ENCODE measurements at regions not wholly inside any gene's neighbourhood (a gene's known extent, or its start where the extent isn't known, plus 50 kb on each side); places are given as distances from the start of the nearest gene placed in this dataset.

DNA sequence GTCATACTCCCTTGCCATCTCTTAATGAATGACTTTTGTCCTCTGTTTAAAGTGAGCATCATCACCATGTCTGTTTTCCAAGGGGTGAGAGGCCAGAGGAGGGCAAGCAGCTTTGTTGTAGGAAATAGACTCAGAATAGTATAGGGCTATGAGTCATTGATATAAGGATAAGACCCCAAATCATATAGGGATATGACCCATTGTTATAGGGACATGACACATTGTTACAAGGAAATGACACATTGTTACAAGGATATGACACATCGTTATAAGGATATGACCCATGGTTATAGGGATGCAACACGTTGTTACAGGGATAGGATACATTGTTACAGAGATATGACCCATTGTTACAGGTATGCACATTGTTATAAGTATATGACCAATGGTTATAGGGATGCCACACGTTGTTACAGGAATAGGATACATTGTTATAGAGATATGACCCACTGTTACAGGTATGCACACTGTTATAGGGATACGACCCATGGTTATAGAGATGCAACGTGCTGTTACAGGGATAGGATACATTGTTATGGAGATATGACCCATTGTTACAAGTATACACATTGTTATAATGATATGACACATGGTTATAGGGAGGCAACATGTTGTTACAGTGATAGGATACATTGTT is 311.1 kb upstream of the ADARB2 start:
- ATAC-seq (ENCODE audit: low read depth) (no peak), DNase-seq (no peak)
- no peak overlapping the region for H3K27ac Mint-ChIP-seq
- TF ChIP-seq EZH2 (IDR thresholded peaks at IDR 0.05; ENCODE audit: borderline replicate concordance, insufficient read depth, low read depth, low read length, poor library complexity, severe bottlenecking) = no peak
- TF ChIP-seq, protein P1, sequence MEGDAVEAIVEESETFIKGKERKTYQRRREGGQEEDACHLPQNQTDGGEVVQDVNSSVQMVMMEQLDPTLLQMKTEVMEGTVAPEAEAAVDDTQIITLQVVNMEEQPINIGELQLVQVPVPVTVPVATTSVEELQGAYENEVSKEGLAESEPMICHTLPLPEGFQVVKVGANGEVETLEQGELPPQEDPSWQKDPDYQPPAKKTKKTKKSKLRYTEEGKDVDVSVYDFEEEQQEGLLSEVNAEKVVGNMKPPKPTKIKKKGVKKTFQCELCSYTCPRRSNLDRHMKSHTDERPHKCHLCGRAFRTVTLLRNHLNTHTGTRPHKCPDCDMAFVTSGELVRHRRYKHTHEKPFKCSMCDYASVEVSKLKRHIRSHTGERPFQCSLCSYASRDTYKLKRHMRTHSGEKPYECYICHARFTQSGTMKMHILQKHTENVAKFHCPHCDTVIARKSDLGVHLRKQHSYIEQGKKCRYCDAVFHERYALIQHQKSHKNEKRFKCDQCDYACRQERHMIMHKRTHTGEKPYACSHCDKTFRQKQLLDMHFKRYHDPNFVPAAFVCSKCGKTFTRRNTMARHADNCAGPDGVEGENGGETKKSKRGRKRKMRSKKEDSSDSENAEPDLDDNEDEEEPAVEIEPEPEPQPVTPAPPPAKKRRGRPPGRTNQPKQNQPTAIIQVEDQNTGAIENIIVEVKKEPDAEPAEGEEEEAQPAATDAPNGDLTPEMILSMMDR (IDR thresholded peaks at IDR 0.05) = no peak
- H3K27me3 ChIP-seq (replicated peaks in 1 of 4; ENCODE audit: control extremely low read depth in 1 of 4, control insufficient read depth in 3 of 4, insufficient read depth in 4 of 4, low read length in 3 of 4) = no peaks in the 10 kb centered on the region
- H3K9ac ChIP-seq (ENCODE audit: low read length) = no peak overlapping the region
- WGBS (ENCODE audit: insufficient coverage) = 70% methylated on average over 2 of the region's 5 CpGs
- peaks cover 4% of the 10 kb centered on the region for H3K27me3 Mint-ChIP-seq
- ChIA-PET POLR2A (no interaction called here), CTCF (no interaction called here)
- no peaks in the 10 kb centered on the region for H3K4me1 Mint-ChIP-seq
- no peak overlapping the region for H3K4me3 Mint-ChIP-seq
- no peak overlapping the region for H3K4me2 ChIP-seq (replicated peaks; ENCODE audit: low read depth, low read length, poor library complexity, severe bottlenecking)
- no peaks in the 10 kb centered on the region for H3K9me3 Mint-ChIP-seq (ENCODE audit: insufficient read depth)
- no peaks in the 10 kb centered on the region for H3K79me2 ChIP-seq (ENCODE audit: control insufficient read depth, insufficient read depth, low read length)
- no peak overlapping the region for H2AFZ ChIP-seq (ENCODE audit: insufficient read depth, low read depth, low read length, poor library complexity, severe bottlenecking)
- no peak overlapping the region for H3K27ac ChIP-seq (ENCODE audit: low read length in 2 of 2)
- H3K36me3 ChIP-seq (replicated peaks in 1 of 2; ENCODE audit: control extremely low read depth in 1 of 2, control insufficient read depth in 1 of 2, extremely low read depth in 1 of 2, insufficient read depth in 2 of 2, low read length in 1 of 2) = no peaks in the 10 kb centered on the region
- no peaks in the 10 kb centered on the region for H3K4me1 ChIP-seq (ENCODE audit: control insufficient read depth in 2 of 2, insufficient read depth in 2 of 2, low read length in 2 of 2)
- peaks cover 0 to 4% (median 1%) of the 10 kb centered on the region in 3 donors for H3K9me3 ChIP-seq (ENCODE audit: control extremely low read depth in 1 of 3, control insufficient read depth in 2 of 3, insufficient read depth in 1 of 3, low read length in 2 of 3)
- no peaks in the 10 kb centered on the region for H4K20me1 ChIP-seq (ENCODE audit: control insufficient read depth, insufficient read depth, low read length, poor library complexity, severe bottlenecking)
- intact Hi-C loops (cut with micrococcal nuclease) = no loop called here
- H3K4me3 ChIP-seq (ENCODE audit: control extremely low read depth in 1 of 5, extremely low read depth in 1 of 5, insufficient read depth in 1 of 5, low read depth in 2 of 5, low read length in 4 of 5) = no peak overlapping the region

DNA sequence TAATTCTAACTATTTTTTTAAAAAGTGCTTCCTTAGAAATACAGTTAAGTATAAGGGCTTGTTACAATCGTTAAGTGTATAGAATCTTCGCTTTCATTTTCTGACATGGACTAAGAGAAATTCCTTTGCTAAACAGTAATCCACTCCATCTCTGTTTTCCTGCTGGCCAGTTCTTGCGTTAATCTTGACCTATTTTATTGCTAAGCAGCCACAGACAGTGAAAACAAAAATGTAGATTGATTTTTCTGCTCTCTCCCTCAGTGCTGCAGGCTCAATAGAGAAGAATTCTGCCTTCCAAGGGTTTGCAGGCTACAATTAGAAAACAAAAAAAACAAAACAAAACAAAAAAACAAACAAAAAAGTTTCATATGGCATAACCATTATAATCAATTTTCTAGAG is 310.4 kb upstream of the ADARB2 start:
- no peaks in the 10 kb centered on the region for H3K27me3 Mint-ChIP-seq
- no peak overlapping the region for H3K4me3 ChIP-seq (ENCODE audit: control extremely low read depth in 1 of 5, extremely low read depth in 1 of 5, insufficient read depth in 1 of 5, low read depth in 2 of 5, low read length in 4 of 5)
- ATAC-seq (ENCODE audit: low read depth) (no peak), DNase-seq (no peak)
- H3K27ac Mint-ChIP-seq = no peak overlapping the region
- no peak overlapping the region for H3K27ac ChIP-seq (ENCODE audit: low read length in 2 of 2)
- ChIA-PET CTCF (no interaction called here), POLR2A (no interaction called here)
- H3K36me3 ChIP-seq (replicated peaks in 1 of 2; ENCODE audit: control extremely low read depth in 1 of 2, control insufficient read depth in 1 of 2, extremely low read depth in 1 of 2, insufficient read depth in 2 of 2, low read length in 1 of 2) = no peaks in the 10 kb centered on the region
- H3K4me1 Mint-ChIP-seq = no peaks in the 10 kb centered on the region
- no peaks in the 10 kb centered on the region for H3K4me1 ChIP-seq (ENCODE audit: control insufficient read depth in 2 of 2, insufficient read depth in 2 of 2, low read length in 2 of 2)
- intact Hi-C loops (cut with micrococcal nuclease) = no loop called here
- no peaks in the 10 kb centered on the region for H4K20me1 ChIP-seq (ENCODE audit: control insufficient read depth, insufficient read depth, low read length, poor library complexity, severe bottlenecking)
- H3K9ac ChIP-seq (ENCODE audit: low read length) = no peak overlapping the region
- no CpG with 5 or more reads among the region's 3 CpGs for WGBS (ENCODE audit: insufficient coverage)
- no peak for TF ChIP-seq EZH2 (IDR thresholded peaks at IDR 0.05; ENCODE audit: borderline replicate concordance, insufficient read depth, low read depth, low read length, poor library complexity, severe bottlenecking)
- TF ChIP-seq, protein P1 (IDR thresholded peaks at IDR 0.05) = no peak
- no peak overlapping the region for H3K4me3 Mint-ChIP-seq
- H3K27me3 ChIP-seq (replicated peaks in 1 of 4; ENCODE audit: control extremely low read depth in 1 of 4, control insufficient read depth in 3 of 4, insufficient read depth in 4 of 4, low read length in 3 of 4) = no peaks in the 10 kb centered on the region
- no peaks in the 10 kb centered on the region for H3K79me2 ChIP-seq (ENCODE audit: control insufficient read depth, insufficient read depth, low read length)
- H2AFZ ChIP-seq (ENCODE audit: insufficient read depth, low read depth, low read length, poor library complexity, severe bottlenecking) = no peak overlapping the region
- no peak overlapping the region for H3K4me2 ChIP-seq (replicated peaks; ENCODE audit: low read depth, low read length, poor library complexity, severe bottlenecking)
- no peaks in the 10 kb centered on the region for H3K9me3 Mint-ChIP-seq (ENCODE audit: insufficient read depth)
- peaks cover 0 to 6% (median 1%) of the 10 kb centered on the region in 3 donors for H3K9me3 ChIP-seq (ENCODE audit: control extremely low read depth in 1 of 3, control insufficient read depth in 2 of 3, insufficient read depth in 1 of 3, low read length in 2 of 3)

Measured in B cell (primary cell).